Left lung (tissue), 4 donors: ENCODE measurements at regions not wholly inside any gene's neighbourhood (a gene's known extent, or its start where the extent isn't known, plus 50 kb on each side); places are given as distances from the start of the nearest gene placed in this dataset.
"Not testable (repeated sequence)": the region's sequence is repeated elsewhere in the genome, so short reads cannot be mapped to it uniquely, and the experiment has no call there.

Experiments
- ATAC-seq: fragments of 200-7000 bp; cut with Tn5 transposase; one replicate; pipeline ENCODE4 v1.9.1; 2020; ENCODE audit warnings: moderate library complexity
- DNase-seq, 4 donors: peaks; one replicate each; pipeline ENCODE4 v3.0.0-alpha.2; 2013 to 2020
- H3K27ac ChIP-seq, 2 donors: fragments of 200-600 bp; sonication (generic) in 1 of 2; one replicate each; pipeline versions ENCODE4 v1.5.0 to v1.8.0; 2020 to 2021
- H3K27me3 ChIP-seq, 2 donors: fragments of 200-600 bp; sonication (generic) in 1 of 2; one replicate each; pipeline versions ENCODE4 v1.5.0 to v1.8.0; 2020 to 2021
- H3K36me3 ChIP-seq, 2 donors: fragments of 200-600 bp; sonication (generic) in 1 of 2; one replicate each; pipeline versions ENCODE4 v1.5.0 to v1.8.0; 2020 to 2021
- H3K4me1 ChIP-seq, 2 donors: fragments of 200-600 bp; one replicate each; pipeline ENCODE4 v1.8.0; 2021
- H3K4me3 ChIP-seq, 2 donors: fragments of 200-600 bp; sonication (generic) in 1 of 2; one replicate each; pipeline versions ENCODE4 v1.5.0 to v1.8.0; 2020 to 2021; ENCODE audit warnings: mild to moderate bottlenecking in 1 of 2
- H3K9me3 ChIP-seq, 2 donors: fragments of 200-600 bp; sonication (generic) in 1 of 2; one replicate each; pipeline versions ENCODE4 v1.5.0 to v1.8.0; 2020 to 2021
- CTCF ChIP-seq, 2 donors: fragments of 200-600 bp; sonication (generic) in 1 of 2; IDR thresholded peaks; one replicate each; pipeline versions ENCODE4 v1.5.0 to v1.8.0; 2021; ENCODE audit warnings: antibody characterized with exemption in 2 of 2
- intact Hi-C, 2 donors: fragments of 100-400 bp; cut with DNase I; formaldehyde crosslinking; loops; one replicate each; pipeline versions ENCODE4 v1.11.2 to v1.14.2; 2022
- donor health status: DM: no; HTN: yes; CAD: no.
- donor health status: DM: no; HTN: no; CAD: no.

- Histone ChIP-seq H3K36me3 (no peaks in the 10 kb centered on the region), H3K4me1 (no peaks in the 10 kb centered on the region), H3K27me3 (no peaks in the 10 kb centered on the region), H3K27ac (no peak overlapping the region), H3K4me3 (no peak overlapping the region), H3K9me3 (peaks cover 0 to 7% of the 10 kb centered on the region in 2 donors)
- DNase-seq (no peak), ATAC-seq (no peak)
- intact Hi-C loops, result no loop called here
- TF ChIP-seq CTCF (IDR thresholded peaks at IDR 0.05), result no peak
Measured at GRCh38 chr12:17035372-17035771, 429.4 kb upstream of the LMO3 start.

DNA sequence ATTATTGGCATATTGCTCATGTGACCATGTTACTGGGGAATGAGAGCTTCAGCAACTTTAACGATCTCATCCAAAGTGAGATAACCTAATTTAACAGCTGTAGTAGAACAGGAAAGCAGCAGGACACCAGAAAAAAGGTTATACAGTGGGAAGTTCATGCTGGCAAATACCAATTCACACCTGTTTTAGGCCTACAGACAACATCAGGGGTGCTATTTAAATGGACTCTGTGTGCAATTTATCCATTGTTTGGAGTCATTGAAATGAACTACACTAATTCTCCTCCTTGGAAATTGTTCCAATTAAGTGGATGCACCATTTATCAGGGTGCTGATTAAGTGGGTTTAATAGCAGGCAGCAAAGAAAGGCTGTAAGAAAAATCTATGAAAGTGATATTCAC lies 424.4 kb upstream of the LMO3 start:
- no peaks in the 10 kb centered on the region for H3K36me3 ChIP-seq
- no peaks in the 10 kb centered on the region for H3K27me3 ChIP-seq
- intact Hi-C loops, result no loop called here
- DNase-seq, result no peak
- H3K9me3 ChIP-seq, result no peaks in the 10 kb centered on the region
- H3K27ac ChIP-seq, result no peak overlapping the region
- H3K4me1 ChIP-seq, result no peaks in the 10 kb centered on the region
- no peak for TF ChIP-seq CTCF (IDR thresholded peaks at IDR 0.05)
- H3K4me3 ChIP-seq, result no peak overlapping the region
- ATAC-seq, result no peak

GRCh38 chr12:17028348-17028747 lies 422.4 kb upstream of the LMO3 start:
- ATAC-seq (peak; percentile 73), DNase-seq (no peak)

GRCh38 chr12:17025424-17025823 lies 419.5 kb upstream of the LMO3 start:
- H3K4me3 ChIP-seq, H3K4me1 ChIP-seq, ATAC-seq, intact Hi-C loops, H3K27me3 ChIP-seq, H3K9me3 ChIP-seq, H3K36me3 ChIP-seq, DNase-seq, H3K27ac ChIP-seq: not testable (repeated sequence)

More at GRCh38 chr12:17028348-17028747, 422.4 kb upstream of the LMO3 start:
- Histone ChIP-seq H3K4me3 (no peak overlapping the region), H3K27me3 (no peaks in the 10 kb centered on the region), H3K9me3 (no peaks in the 10 kb centered on the region), H3K27ac (no peak overlapping the region), H3K4me1 (no peaks in the 10 kb centered on the region), H3K36me3 (no peaks in the 10 kb centered on the region)
- no peak for TF ChIP-seq CTCF (IDR thresholded peaks at IDR 0.05)
- intact Hi-C loops, result no loop called here

GRCh38 chr12:17020765-17021164 lies 414.8 kb upstream of the LMO3 start:
- DNase-seq (no peak), ATAC-seq (no peak)
- Histone ChIP-seq H3K27ac (no peak overlapping the region), H3K27me3 (no peaks in the 10 kb centered on the region), H3K36me3 (no peaks in the 10 kb centered on the region), H3K4me1 (no peaks in the 10 kb centered on the region), H3K4me3 (no peak overlapping the region), H3K9me3 (peaks cover 0 to under 1% of the 10 kb centered on the region in 2 donors)
- intact Hi-C loops, result no loop called here
- TF ChIP-seq CTCF (IDR thresholded peaks at IDR 0.05), result no peak

DNA sequence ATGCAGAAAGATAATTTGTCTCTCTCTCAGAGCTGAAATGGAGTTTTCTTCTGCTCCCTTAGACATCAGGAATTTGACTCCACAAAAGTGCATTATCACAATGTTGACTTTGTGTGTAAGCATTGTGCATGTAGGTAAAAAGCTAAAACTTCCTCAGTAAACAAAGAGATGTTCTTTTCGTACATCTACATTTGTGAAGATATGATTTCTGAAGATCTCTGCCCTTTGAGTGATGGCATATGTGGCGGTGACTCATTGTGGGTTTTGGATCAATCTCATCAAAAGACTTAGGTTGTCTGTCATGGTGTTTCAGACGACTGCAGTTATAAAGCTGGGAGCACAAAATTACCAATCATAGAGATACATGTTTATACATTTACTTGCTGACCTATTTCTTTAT lies 411.4 kb upstream of the LMO3 start:
- Histone ChIP-seq H3K36me3 (no peaks in the 10 kb centered on the region), H3K27ac (no peak overlapping the region), H3K4me1 (no peaks in the 10 kb centered on the region), H3K9me3 (peaks cover 0 to 21% of the 10 kb centered on the region in 2 donors), H3K4me3 (no peak overlapping the region), H3K27me3 (no peaks in the 10 kb centered on the region)
- TF ChIP-seq CTCF (IDR thresholded peaks at IDR 0.05), result no peak
- intact Hi-C loops, result no loop called here
- ATAC-seq (no peak), DNase-seq (no peak)
